Lung (tissue), 11 donors: ENCODE measurements at regions not wholly inside any gene's neighbourhood (a gene's known extent, or its start where the extent isn't known, plus 50 kb on each side); places are given as distances from the start of the nearest gene placed in this dataset.

Experiments used
- ATAC-seq: fragments of 200-7000 bp; cut with Tn5 transposase; one replicate; pipeline ENCODE4 v1.9.1; 2020; ENCODE audit warnings: moderate number of reproducible peaks; ENCODE audit not compliant: insufficient read depth, low FRiP score
- DNase-seq, 3 donors: peaks; one replicate each; pipeline ENCODE4 v3.0.0-alpha.2; 2013 to 2017
- H3K27ac ChIP-seq, 2 donors: one replicate each; pipeline ENCODE4 v1.5.1; 2013; ENCODE audit warnings: mild to moderate bottlenecking in 2 of 2, moderate library complexity in 2 of 2, control low read depth in 1 of 2, inconsistent platforms in 1 of 2, low read depth in 1 of 2, low read length in 1 of 2
- H3K27me3 ChIP-seq, 3 donors: one replicate each; pipeline ENCODE4 v1.5.1; 2013; ENCODE audit warnings: low read length in 2 of 3; ENCODE audit not compliant: control insufficient read depth in 3 of 3, insufficient read depth in 3 of 3
- H3K36me3 ChIP-seq, 4 donors: one replicate each; pipeline ENCODE4 v1.5.1; 2013; ENCODE audit warnings: low read length in 4 of 4, mild to moderate bottlenecking in 1 of 4, moderate library complexity in 1 of 4; ENCODE audit not compliant: control insufficient read depth in 4 of 4, insufficient read depth in 4 of 4
- H3K4me1 ChIP-seq, 5 donors: one replicate each; pipeline ENCODE4 v1.5.1; 2013; ENCODE audit warnings: low read length in 5 of 5, mild to moderate bottlenecking in 2 of 5, moderate library complexity in 1 of 5; ENCODE audit not compliant: control insufficient read depth in 5 of 5, insufficient read depth in 5 of 5
- H3K4me3 ChIP-seq: one replicate; pipeline ENCODE4 v1.5.1; 2013; ENCODE audit warnings: mild to moderate bottlenecking, control low read depth, moderate library complexity
- H3K9ac ChIP-seq, 2 donors: one replicate each; pipeline ENCODE4 v1.5.1; 2013; ENCODE audit warnings: low read length in 2 of 2, control low read depth in 1 of 2; ENCODE audit not compliant: insufficient read depth in 1 of 2
- H3K9me3 ChIP-seq, 4 donors: one replicate each; pipeline ENCODE4 v1.5.1; 2013; ENCODE audit warnings: low read length in 3 of 4, mild to moderate bottlenecking in 1 of 4, moderate library complexity in 1 of 4; ENCODE audit not compliant: control insufficient read depth in 4 of 4, insufficient read depth in 3 of 4
- WGBS, 2 donors: extraction: QIAGEN DNeasy Blood & Tissue Kit; methylation state at CpG; one replicate each; pipeline ENCODE4 v1.1.7; 2013; 5-methylcytosine and 5-hydroxymethylcytosine counted together
- TF ChIP-seq, protein P1 (sequence below): IDR thresholded peaks from 2 replicates; pipeline ENCODE4 v1.5.1; 2012; ENCODE audit warnings: mild to moderate bottlenecking; ENCODE audit errors: control extremely low read depth, extremely low read depth
- donor health status: control.
- donor health status: control.
- donor health status: Bipolar disorder and iron deficiency.
- donor health status: healthy.
- donor health status: DM: yes; HTN: yes; CAD: no.

DNA sequence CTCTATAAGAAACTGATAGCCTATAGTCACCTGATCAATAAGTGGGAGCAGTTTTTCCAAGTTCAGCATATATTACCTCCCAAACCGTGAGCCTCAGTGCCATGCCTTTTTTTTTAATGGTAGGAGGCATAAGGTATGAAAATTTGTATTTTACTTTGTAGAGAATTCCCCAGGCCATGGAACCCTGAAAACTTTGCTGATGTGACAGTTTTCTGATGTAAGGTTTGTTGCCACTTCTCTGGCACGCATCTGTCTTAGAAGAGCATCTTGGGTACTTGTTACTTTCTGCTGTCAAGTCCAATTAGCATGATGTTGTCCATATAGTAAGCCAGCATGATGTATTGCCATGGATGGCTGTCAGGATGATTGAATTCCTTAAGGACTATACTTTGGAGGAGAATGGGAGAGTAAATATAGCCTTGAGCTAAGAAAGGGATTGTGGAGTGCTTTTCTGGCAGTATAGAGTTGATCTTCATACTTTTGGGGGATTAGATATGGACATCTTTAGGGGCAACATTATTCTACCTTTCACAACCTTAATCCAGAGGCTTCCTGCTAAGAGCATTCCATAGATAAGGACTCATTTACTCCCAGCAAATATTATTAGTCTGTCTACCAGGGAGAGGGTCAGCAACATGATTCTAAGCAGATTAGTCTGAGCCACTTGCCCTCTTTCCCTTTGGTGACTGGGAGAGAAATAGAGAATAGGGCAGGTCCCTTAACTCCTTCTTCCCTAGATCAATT, 389.6 kb downstream of the YTHDC2 start:
- Histone ChIP-seq H3K27ac (no peak overlapping the region), H3K4me3 (no peak overlapping the region), H3K9ac (no peak overlapping the region), H3K36me3 (no peaks in the 10 kb centered on the region), H3K9me3 (peaks cover 0 to 1% (median 0%) of the 10 kb centered on the region in 4 donors), H3K4me1 (no peaks in the 10 kb centered on the region), H3K27me3 (no peaks in the 10 kb centered on the region)
- ATAC-seq = no peak
- TF ChIP-seq, protein P1, sequence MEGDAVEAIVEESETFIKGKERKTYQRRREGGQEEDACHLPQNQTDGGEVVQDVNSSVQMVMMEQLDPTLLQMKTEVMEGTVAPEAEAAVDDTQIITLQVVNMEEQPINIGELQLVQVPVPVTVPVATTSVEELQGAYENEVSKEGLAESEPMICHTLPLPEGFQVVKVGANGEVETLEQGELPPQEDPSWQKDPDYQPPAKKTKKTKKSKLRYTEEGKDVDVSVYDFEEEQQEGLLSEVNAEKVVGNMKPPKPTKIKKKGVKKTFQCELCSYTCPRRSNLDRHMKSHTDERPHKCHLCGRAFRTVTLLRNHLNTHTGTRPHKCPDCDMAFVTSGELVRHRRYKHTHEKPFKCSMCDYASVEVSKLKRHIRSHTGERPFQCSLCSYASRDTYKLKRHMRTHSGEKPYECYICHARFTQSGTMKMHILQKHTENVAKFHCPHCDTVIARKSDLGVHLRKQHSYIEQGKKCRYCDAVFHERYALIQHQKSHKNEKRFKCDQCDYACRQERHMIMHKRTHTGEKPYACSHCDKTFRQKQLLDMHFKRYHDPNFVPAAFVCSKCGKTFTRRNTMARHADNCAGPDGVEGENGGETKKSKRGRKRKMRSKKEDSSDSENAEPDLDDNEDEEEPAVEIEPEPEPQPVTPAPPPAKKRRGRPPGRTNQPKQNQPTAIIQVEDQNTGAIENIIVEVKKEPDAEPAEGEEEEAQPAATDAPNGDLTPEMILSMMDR = no peak
- no peak for DNase-seq
- WGBS, 2 donors = 73 to 74% methylated on average over 2 of the region's 2 CpGs

DNA sequence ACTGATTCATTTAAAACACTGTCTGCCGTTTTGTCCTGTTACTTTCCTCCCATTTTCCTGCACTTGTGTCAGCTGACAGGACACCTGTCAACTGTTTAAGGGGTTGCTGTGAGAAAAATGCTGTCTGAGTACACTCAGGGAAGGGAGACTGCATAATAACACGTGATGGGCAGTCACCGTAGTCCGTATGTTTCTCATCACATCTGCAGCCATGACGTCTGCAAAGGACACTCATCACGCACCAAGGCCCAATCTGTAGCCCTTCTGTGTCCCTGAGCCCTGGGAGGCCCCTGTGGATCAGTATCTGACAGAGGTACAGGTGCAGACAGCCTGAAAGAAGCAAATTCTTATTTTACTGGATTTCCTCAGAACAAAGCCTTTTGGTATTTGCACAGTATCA, 396.3 kb downstream of the YTHDC2 start:
- Histone ChIP-seq H3K9ac (no peak overlapping the region), H3K9me3 (peaks cover 0 to 4% (median 0%) of the 10 kb centered on the region in 4 donors), H3K4me3 (no peak overlapping the region), H3K27ac (no peak overlapping the region), H3K4me1 (peaks cover 0 to 1% (median 0%) of the 10 kb centered on the region in 5 donors), H3K36me3 (no peaks in the 10 kb centered on the region), H3K27me3 (no peaks in the 10 kb centered on the region)
- TF ChIP-seq, protein P1 = no peak
- no peak for ATAC-seq
- DNase-seq = no peak
- WGBS, 2 donors = 67 to 76% methylated on average over 6 of the region's 6 CpGs

DNA sequence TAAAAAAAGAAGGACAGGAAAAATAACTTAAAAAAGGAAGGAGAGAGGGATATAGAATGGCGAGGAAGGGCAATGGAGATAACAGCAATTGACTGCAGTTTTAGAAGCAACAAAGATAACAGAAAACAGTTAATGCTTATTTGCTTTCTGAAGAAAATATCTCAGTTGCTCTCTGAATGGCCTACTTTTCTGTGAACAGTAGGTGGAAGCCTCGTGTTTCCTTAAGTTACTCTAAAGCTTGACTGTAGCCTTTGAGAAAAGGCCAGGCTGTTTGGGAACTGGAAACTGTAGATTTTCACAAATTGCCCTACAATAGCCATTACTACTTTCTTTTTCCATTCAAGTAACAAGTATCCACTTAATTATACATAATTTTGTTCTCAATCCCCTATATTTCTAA, 404.5 kb downstream of the YTHDC2 start:
- Histone ChIP-seq H3K4me3 (no peak overlapping the region), H3K27me3 (no peaks in the 10 kb centered on the region), H3K4me1 (no peaks in the 10 kb centered on the region), H3K9me3 (no peaks in the 10 kb centered on the region), H3K9ac (no peak overlapping the region), H3K27ac (no peak overlapping the region), H3K36me3 (no peaks in the 10 kb centered on the region)
- ATAC-seq (no peak), DNase-seq (peak in 2 of 3 donors; percentile 14 to 30)
- WGBS, 2 donors = 45 to 54% methylated on average over 2 of the region's 2 CpGs
- TF ChIP-seq, protein P1 = no peak
